Activated CD4-positive, alpha-beta T cell treated with anti-CD3 and anti-CD28 coated beads, Interleukin-2, amount 50 U/mL, for 24 hours (primary cell): ENCODE measurements at regions not wholly inside any gene's neighbourhood (a gene's known extent, or its start where the extent isn't known, plus 50 kb on each side); places are given as distances from the start of the nearest gene placed in this dataset.
A peak's percentile ranks its signal among the peaks of the same experiment; 100 is the strongest.

Experiments used
- DNase-seq, 2 donors: peaks; one replicate each; pipeline ENCODE4 v3.0.0-alpha.2; 2020; ENCODE audit warnings: low read depth in 1 of 2, low spot score in 1 of 2

GRCh38 chr20:1798982-1799381 is 96.2 kb upstream of the SIRPA start:
- no peak for DNase-seq

GRCh38 chr20:1793821-1794220 is 101.4 kb upstream of the SIRPA start:
- no peak for DNase-seq

GRCh38 chr20:1792274-1792673 is 102.9 kb upstream of the SIRPA start:
- DNase-seq, result no peak

DNA sequence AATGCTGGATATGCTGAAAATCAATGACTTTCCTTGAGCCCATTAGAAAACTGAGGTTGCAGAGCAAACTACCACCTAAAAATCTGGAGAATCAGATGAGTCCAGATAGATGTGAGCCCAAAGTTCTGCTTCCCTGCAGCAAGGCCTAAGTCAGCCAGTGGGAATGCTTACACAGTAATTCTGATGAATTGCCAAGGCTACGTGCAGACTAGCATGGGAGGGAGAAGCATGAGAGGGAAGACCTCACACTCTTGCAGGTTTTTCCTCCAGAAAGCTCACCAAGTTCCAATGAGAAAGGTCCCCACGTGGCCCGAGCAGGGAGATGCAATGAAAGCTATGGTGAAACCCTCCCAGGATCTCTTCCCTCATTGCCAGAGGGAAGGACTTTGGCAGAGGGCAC is 104.8 kb upstream of the SIRPA start:
- DNase-seq, result no peak

DNA sequence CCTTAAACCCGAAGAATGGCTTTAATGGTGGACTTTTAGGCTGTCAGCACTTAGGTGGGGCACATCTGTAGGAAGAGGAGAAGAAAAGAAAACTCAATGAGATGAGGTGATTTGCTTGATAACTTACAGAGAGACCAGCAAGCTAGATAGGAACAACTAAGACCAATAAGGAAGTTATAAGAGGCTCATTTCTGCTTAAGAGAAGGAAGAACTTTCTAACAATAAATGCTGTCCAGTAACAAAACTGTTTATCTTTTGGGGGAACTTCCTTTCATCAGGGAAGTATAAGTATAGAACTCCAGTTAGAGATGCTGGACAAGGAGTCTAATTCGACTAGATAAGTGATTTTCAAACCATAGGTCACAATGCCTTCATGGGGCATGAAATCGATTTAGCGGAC is 107.2 kb upstream of the SIRPA start:
- DNase-seq, result no peak

DNA sequence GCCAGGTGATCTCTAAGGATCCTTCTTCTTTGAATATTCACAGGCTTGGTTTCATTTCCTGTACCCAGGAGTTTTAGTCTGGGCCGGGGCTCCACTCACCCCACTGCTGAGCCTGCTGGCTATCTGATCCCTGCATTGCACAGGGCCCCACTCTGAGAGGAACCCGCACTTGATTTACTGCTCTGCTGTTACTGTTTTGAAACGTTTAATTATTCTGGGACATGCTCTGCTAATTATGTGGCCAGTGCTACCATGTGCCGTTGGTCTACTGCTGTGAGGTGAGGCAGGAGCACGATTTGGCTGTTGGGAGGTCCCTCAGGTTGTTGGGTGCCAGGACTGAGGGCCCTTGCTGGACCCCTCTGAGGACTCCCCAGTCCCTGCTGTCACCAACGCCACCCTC is 108.7 kb upstream of the SIRPA start:
- no peak for DNase-seq

- no peak for DNase-seq
Measured at GRCh38 chr20:1784586-1784985, 110.6 kb upstream of the SIRPA start.

DNA sequence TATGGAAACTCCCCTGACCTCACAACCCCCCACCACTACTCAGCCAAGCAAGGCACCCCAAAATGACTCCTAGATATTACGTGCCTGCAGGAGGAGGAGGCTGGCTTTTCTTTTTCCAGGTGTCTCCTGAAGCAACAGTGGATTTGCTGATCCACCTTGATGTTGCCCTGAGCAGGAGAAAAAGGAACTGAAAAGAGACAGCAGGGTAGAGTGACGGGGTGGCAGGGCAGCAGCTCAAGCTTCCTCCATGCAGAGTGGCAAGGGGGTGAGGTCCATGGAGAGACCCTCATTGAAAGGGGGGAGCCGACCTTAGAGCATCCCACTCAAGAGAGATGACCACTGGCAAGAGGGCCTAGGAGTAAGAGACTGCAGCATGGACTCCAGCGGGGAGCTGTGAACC is 112.0 kb upstream of the SIRPA start:
- DNase-seq, result no peak

DNA sequence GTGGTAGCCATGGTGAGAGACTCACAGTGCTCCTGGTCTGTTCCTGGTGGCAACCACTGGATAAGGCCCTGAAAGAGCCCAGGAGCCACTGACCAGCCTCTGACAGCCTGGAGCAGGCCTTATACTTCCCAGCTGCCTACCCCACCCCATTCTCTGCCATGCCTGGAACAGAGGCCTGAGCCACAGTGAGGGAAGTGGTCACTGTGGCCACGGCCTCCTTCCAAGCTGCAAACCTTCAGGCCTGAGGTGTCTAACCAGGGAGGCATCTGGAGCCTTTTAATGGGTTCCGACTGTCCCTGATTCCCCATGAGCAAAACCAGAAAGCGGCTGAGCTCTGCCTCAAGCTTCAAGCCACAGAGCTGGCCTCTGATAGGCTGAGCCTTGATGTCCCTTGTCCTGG is 113.0 kb upstream of the SIRPA start:
- no peak for DNase-seq

DNA sequence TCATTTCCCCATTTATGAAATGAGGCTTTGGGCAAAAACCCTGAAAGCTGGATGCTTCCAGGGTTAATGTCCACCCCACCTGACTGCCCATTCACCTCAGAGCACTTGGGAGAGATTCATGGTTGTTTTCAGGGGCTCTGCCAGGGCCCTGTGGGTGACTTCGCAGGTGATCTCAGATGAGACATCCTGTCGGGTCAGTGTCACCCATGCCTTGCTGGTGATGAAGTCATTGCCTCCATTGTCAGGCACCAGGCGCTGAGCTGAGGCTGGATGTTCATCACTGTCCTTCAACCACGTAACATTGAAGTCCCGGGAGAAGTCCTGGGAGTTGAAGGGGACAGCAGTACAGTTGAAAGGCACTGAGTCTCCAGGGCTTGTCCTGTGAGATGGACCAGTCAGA is 115.6 kb upstream of the SIRPA start:
- DNase-seq, result no peak

DNA sequence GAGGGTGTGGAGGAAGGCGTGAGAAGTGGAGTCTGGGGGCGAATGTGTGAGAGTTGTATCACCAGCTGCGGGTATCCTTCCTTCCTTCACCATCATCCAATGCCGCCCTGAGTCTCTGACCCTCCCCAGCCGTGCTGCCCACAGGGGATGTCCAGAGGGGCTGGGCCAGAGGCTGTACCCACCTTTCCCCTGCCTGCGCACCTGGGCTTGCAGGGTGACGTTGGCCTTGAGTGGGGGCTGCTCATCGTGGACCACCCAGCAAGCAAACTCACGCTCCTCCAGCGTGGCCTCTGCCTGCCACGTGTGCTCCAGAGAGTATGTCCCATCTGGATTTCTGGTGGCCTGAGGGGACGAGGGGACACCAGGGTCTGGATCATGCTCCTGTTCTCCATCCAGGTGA is 116.9 kb upstream of the SIRPA start:
- no peak for DNase-seq

DNA sequence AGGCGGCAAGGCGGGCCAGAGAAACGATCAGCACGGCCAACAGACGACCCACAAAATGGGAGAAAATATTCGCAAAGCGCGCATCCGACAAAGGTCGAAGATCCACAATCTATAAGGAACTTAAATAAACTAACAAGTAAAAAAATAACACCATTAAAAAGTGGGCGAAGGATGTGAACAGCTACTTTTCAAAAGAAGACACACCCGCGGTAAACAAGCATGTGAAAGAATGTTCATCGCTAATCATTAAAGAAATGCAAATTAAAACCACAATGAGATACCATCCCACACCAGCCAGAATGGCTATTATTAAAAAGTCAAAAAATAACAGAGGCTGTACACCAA is 117.8 kb upstream of the SIRPA start:
- DNase-seq, result no peak

DNA sequence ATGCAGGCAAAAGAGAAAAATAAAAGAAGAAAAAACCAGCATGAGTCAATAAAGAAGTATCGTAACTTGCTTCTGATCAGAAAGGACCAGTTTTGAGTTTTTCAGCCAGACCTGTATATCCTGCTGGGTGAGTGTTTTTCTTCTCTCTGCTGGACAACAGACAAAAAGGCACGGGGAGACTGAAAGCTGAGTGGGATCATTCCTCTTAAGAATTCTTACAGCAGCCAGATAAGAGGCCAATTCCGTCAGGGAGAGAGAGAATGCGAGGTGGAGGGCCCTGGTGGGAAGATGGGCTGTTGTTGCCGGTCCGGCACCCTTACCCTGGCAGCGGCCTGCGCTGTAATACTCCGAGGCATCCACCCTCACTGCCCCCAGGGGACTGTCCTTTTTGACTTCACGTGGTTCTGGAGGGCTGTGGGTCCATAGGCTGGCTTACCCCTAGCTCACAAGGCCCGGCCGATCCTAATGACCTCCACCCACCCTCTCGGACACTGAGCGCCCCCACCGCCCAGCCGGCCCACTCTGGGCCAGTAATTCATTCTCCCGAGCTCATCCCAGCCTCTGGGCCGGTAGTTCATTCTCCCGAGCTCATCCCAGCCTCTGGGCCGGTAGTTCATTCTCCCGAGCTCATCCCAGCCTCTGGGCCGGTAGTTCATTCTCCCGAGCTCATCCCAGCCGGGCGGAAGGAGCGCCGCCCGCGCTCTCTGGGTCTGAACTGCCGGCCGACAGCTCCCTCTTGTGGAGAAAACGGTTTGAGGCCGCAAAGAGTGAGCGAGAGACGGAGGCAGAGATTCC is 118.3 kb upstream of the SIRPA start:
- DNase-seq, result peak; percentile 76 to 79

- DNase-seq, result no peak
Measured at GRCh38 chr20:1775117-1775516, 117.5 kb upstream of the SIRPG start.

DNA sequence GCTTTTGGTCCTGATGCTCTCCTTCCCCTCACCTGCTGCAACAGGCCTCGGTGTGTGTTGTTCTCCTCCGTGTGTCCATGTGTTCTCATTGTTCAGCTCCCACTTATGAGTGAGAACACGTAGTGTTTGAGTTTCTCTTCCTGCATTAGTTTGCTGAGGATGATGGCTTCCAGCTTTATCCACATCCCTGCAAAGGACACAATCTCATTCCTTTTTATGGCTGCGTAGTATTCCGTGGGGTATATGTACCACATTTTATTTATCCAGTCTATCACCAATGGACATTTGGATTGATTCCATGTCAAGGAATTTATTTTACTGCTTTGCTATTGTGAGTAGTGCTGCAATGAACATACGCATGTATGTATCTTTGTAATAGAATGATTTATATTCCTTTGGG is 116.9 kb upstream of the SIRPG start:
- DNase-seq, result no peak

- no peak for DNase-seq
Measured at GRCh38 chr20:1773816-1774215, 116.2 kb upstream of the SIRPG start.

- DNase-seq, result no peak
Measured at GRCh38 chr20:1769491-1769890, 111.9 kb upstream of the SIRPG start.

- DNase-seq, result no peak
Measured at GRCh38 chr20:1766731-1767130, 109.2 kb upstream of the SIRPG start.

GRCh38 chr20:1764136-1765033 is 106.8 kb upstream of the SIRPG start:
- peak; percentile 33 to 50 for DNase-seq

DNA sequence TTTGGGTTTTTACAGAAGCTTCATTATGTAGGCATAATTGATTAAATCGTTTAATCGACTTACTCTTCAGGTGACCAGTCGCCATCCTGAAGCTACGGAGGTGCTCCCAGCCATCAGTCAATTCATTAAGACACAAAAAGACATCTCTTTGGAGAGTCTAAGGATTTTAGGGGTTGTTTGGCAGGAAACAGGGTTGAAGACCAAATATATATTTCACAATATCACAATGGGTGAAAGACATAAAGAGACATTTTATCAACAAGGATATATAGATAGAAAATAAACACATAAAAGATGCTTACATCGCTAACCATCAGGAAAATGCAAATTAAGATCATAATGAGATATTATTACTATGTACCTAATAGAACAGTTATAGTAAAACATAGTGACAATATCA is 104.0 kb upstream of the SIRPG start:
- DNase-seq, result no peak

DNA sequence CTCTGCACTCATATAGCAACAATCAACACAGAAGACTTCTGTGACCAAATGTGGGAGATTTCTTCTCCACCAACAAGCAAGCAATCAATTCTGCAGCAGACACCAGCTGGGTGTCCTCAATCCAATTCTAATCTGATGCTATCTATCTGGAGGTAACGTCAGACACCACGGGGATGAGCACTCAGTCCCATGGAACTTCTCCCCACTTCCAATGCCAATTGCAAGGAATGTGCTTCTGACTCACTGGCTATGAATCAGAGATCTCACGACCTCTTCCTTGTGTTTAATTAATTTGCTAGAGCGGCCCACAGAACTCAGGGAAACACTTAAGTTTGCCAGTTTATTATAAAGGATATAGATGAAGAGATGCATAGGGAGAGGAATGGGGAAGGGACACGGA is 103.5 kb upstream of the SIRPG start:
- no peak for DNase-seq

GRCh38 chr20:1758765-1759164 is 101.2 kb upstream of the SIRPG start:
- DNase-seq, result no peak
